LNCAP (cell line): ENCODE measurements at regions not wholly inside any gene's neighbourhood (a gene's known extent, or its start where the extent isn't known, plus 50 kb on each side); places are given as distances from the start of the nearest gene placed in this dataset.

Source experiments
- CTCF ChIP-seq: fragments of 450-650 bp; IDR thresholded peaks from 2 replicates; pipeline ENCODE4 v1.5.1; 2017; ENCODE audit warnings: mild to moderate bottlenecking

DNA sequence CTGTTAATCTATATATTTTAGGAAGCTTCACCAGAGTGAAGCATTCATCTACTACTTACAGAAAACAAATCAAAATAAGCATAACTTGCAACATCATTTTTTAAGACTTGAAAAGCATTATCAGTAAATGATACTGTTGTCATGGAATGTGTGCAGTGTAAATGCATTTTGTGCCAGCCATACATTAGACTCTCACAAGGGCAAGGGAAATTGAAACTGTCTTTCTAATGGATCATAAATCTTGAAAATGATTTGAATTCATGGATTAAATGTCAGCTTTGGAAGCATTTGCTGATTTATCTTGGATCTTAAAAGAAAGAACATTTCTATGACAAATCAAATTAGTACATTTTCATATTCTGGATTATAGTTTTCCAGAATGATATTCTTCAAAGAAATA lies 338.3 kb upstream of the SGO1 start:
- TF ChIP-seq CTCF, result no peak

GRCh38 chr3:20523293-20523692 lies 337.3 kb upstream of the SGO1 start:
- TF ChIP-seq CTCF, result no peak

DNA sequence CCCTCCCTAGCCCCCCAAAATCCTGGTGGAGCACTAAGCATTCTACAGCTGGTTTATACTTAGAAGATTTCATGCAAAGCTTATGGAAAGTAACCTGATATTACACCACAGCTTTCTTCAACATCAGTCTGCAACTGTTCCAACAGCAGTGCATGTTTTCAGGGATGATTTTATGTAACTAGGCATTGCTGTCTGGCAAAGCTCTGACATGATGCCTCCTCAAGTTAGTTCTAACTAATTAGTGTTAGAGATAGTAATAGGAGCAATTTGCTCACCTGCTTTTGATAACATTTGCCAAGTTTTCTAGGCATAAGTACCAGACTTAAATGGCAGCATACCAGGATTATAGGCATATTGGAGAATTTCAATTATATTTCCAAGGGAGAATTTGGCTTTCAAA lies 330.3 kb upstream of the SGO1 start:
- no peak for TF ChIP-seq CTCF

DNA sequence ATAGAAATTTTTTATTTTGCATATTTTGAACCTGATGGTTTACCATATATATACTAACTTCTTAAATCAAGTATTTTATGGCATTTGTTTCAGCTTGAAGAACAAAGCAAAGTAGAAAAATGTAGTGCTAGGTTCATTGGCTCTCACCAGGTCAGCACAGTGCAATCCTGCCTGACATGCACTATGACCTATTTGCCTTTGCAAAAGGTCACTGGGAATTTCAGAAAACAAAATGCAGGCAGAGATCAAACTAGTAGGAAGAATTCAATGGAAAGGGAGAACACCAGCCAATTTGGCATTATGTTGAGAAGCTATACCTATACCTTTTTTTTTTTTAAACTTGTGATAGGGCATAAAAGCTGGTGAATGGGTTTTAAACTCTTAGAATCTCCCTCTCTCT lies 329.8 kb upstream of the SGO1 start:
- no peak for TF ChIP-seq CTCF

- peak; percentile 65 for TF ChIP-seq CTCF
These were observed 326.0 kb upstream of the SGO1 start for GRCh38 chr3:20511863-20512505.

DNA sequence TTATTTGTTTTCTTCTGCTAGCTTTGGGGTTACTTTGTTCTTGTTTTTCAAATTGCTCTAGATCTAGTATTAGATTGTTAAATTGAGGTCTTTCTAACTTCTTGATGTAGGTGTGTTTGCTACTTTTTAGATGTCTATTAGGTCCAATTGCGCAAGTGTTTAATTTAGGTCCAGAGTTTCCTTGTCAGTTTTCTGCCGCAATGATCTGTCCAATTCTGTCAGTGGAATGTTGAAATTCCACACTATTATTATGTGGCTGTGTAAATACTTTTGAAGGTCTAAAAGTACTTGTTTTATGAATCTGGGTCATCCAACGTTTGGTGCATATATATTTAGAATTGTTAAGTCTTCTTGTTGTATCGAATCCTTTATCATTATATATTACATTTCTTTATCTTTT lies 324.4 kb upstream of the SGO1 start:
- TF ChIP-seq CTCF, result no peak

GRCh38 chr3:20503394-20504082 lies 317.5 kb upstream of the SGO1 start:
- no peak for TF ChIP-seq CTCF

DNA sequence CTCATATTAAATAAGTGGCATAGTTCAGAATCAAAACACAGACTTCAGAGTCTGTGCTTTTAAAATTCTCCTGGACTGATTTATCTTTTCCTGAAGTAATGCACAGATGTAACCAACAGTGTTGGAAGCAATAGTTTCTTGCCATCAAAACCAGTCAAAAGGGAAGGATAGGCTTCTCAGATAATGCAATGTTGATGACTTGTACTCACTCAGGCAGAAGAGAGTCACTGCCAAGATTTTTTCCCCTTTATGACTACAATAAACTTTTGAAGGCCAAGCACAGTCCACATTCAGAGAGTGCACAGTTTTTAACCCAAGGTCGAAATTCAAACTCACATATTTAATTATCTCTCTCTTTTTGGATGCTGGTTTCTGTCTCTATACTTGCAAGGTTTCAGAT lies 305.0 kb upstream of the SGO1 start:
- TF ChIP-seq CTCF, result no peak
